GM18870 (cell line): ENCODE measurements at regions not wholly inside any gene's neighbourhood (a gene's known extent, or its start where the extent isn't known, plus 50 kb on each side); places are given as distances from the start of the nearest gene placed in this dataset.

Experiments
- ATAC-seq: cut with Tn5 transposase; IDR thresholded peaks from one replicate; pipeline ENCODE4 v1.9.1; 2021; ENCODE audit warnings: moderate library complexity; ENCODE audit not compliant: unreplicated experiment

DNA sequence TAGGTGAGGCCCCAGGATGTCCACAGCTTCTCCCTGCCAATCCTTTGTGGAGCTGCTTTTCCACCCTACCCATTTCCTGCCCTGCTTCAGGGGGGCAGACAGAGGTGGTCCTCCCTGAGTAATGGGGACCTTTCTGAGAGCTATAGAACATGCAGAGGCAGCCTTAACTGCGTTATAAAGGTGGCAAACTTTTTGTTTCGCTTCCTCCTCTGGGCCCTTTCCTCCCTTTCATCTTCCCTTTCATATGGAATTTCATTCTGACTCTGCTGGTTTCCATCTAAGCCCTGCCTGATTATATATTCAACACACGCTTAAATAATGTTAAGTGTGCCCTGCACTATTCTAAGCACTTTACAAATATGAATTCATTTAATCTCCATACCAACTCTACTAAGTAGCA is 169.3 kb upstream of the E2F8 start:
- ATAC-seq: peak; percentile 80

DNA sequence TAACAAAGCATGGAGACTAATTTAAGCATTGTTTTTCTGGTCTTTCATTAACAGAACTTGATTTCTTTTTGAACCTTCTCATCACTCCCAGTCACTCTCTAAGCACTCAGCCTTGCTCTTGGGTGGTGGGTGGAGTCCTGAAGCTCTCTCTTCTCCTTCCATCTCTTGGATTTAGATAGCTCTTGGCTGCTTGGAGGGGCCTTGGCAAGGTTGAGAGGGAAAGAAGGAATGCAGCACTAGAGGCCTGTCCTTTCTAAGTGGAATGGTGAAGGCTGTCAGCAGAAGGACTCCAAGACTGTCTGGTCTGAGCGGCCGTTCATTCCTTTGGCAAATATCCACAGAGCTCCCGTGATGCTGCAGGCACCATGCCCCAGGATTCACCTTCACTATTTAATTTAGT is 168.6 kb upstream of the E2F8 start:
- ATAC-seq: no peak

DNA sequence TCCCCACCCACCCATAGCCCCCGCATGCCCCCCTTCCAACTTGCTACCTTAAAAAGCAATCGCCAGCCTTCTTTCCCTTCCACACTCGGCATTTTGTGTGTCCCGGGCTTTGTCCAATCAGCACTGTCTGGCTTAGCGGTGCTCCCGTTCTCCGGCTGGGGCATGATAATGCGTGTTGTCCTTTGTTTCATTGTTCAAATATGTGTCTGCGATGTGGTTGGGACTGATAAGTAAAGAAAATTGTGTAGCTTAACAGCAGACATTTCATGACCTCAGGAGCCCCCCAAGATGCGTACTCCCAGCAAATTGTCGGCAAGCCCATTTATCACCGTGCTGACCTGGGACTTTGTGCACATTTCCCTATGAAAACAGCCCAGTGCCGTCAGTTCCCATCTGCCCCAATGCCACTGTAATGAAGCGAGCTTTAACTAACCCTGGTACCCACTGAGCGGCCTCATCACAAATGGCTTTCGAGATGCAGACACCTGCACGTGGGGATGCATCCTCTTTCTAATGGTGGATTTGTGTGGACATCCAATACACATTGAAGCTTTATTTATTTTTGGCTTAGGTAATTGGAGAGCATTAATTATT is 167.0 kb upstream of the E2F8 start:
- ATAC-seq: no peak

DNA sequence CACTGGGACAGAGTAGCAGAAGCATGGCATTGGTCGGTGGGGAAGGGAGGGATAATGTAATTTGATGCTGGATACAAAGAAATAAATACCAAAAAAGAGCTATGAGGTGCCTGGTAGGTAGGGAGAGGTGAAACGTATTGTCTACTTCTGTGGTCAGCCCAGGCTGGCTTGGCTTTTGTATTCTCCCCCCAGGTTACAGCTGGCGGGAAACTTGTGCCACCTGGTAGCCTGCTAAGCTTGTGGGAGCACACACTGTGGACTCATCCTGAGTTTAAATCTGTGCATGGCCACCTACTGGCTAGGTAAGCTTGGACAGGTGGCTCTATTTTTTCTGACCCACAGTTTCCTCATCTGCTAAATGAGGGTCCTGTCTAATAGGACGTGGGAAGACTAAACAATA is 165.2 kb upstream of the E2F8 start:
- no peak for ATAC-seq

DNA sequence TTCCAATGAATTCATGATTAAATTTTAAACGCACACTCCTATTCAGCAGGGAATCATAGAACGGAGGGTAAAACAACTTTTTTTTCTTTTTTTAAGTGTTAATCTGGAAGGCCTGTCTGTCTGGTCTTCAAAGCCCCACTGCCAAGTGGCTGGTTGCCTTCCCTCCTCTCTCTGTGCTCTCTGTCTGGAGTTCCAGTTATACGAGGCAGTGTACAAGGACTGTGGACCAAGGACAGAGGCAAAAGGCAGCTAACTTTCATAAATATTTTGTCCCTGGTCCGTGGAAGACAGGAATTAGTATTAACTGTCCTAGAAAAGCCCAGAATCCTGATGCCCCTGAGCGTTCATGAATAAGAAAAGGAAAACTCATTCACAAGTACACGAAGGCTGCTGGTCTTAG is 164.0 kb upstream of the E2F8 start:
- ATAC-seq: no peak

DNA sequence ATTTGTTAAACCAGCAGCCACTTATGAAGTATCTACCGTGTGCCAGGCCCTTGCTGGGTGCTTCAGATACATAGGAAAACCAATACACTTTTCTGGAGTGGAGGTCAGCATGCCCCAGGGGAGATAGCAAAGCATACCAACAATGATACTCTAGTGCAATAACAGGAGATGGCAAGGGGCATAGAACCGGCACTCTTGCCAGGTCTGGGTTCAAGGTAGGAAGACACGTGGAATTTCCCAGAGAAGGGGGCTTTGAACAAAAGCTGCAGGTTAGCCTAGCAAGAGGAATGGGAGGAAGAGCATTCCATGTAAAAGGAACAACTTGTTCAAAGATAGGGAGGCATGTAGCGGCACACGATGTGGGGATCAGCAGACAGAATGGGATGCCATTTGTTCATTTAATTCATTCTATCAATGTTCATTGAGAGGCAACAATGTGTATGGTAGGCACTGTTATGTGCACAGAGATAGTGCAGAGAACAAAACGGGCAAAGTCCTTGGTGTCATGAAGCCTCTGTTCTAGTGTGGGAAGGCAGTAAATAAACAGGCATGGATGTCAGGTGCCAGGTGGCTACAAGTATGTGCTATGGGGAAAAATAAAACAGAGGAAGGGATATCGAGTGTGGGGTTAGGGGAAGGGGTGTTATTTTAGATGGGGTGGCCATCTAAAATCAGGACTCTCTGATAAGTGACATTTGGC is 162.6 kb upstream of the E2F8 start:
- ATAC-seq: no peak

DNA sequence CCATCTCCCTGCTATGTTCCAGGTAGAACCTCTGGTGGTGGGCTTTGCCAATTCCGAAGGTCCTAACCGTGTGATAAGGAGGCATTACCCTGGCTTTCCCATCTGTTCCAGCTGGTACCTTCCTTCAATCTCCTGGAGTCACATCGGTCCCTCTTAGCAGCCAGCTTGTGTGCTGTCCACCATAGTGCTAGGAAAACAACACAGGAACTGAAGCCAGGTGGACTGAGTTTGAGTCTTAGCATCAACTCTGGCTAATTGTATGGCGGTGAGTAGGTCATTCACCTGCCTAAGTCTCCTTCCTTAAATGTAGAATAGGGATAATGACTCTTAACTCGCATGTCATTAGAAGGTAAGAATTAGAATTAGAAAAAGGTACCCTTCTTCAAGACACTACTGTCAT is 159.6 kb upstream of the E2F8 start:
- ATAC-seq: no peak

DNA sequence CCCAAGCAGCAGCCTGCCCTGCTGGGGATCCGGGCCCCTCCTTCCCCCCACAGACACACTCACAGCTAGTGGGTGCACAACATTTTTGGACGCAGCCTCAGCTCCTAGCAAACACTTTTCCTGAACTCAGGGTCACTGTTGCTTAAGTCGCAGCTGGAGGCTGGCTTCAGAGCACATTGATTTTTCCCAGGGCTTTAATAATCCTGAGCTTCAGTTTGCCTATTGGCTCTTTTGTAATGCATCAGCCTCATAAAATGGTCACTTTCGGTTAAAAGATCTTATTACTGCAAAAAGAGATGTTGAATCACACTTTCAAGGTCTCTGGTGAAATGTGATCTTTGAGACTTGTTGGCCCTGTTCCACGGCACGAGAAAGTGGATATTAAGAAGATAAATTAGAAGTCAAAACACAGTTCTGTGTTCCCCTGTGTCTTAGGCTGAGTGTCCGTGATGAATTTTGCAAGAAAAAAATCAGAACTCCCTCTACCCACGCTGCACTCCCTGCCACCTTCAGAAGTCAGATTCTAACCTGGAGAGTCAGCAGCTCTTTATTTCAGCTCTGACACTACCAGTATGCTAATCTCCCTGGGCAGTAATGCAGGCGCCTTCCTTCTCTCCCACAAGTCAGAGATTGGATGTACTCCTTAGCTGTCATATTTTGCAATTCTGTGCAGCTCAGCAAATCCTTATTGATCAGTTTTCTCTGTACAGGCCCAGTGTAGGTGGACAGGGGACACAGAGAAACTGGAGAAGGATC is 158.2 kb upstream of the E2F8 start:
- no peak for ATAC-seq

DNA sequence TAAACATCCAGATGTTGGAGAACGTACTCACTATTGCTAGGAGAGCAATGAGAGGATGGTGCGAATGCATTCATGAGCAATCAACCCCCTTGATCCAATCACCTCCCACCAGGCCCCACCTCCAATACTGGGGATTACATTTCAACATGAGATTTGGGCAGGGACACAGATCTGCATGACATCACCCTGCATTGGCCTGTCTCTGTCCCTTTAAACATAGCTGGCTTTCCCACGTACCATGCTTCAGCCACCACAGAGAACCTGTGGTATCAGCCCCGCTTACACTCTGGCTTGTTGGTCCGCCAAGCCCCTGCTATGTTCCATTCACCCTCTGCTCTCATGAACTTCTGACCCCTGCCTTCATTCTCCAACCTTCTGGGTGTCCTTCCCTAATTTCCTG is 157.5 kb upstream of the E2F8 start:
- ATAC-seq: no peak

DNA sequence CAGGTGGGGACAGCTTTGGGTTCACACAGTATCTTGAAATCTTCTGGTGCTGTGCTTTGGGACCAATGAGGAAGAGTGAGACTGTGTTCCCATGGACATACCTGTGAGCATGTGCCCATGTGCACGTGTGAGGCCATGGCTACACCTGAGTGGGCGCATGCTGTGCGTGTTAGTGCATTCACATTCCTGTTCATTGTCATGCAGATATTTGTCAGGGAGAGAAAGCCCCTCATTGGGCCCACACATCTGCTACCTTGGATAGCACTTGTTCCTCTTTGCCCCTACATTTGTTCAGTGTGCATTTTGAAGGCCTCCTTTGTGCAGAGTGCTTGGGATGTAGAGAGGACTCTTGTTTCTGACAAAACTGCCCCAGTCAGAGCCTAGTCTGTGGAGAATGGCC is 154.3 kb upstream of the E2F8 start:
- no peak for ATAC-seq

DNA sequence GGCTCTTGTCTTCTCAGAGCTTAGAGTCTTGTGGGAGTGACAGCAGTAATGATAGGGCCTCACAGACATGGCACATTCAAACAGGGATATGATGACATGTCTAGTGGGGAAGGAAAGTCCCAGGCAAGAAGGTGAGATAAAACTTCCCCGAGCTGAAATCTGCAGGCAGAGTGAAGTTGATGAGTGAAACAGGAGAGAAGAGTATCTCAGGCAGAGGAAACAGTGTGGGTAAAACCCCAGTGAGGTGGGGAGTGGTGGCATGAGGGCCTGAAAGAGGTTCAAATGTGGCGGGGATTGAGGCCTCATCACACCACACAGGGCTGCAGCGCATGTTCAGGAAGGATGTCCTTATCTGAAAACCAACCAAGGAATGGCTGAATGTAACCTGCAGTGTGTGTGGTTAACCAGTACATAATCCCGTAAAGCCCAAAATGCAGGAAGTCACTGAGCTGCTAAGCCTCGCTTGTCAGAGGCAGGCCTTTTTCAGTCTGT is 153.8 kb upstream of the E2F8 start:
- peak; percentile 87 for ATAC-seq

DNA sequence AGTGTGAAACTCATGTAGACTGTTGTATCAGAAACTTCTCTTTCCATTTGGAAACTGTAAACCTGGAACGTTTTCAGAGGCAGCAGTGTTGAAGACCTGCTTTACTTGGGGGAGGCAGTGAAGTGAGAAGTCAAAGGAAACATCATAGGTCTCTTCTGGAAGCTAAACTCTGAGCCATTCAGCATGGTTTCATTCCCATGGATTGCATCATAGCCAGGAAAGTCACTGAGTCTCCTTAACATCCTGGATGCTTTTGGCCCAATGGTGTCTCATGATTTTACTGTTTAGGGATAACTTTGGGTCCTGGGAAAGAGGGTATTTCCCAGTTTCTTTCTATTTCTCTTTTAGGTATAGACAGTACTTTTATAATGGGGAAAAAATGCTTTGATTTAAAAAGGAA is 153.2 kb upstream of the E2F8 start:
- no peak for ATAC-seq

DNA sequence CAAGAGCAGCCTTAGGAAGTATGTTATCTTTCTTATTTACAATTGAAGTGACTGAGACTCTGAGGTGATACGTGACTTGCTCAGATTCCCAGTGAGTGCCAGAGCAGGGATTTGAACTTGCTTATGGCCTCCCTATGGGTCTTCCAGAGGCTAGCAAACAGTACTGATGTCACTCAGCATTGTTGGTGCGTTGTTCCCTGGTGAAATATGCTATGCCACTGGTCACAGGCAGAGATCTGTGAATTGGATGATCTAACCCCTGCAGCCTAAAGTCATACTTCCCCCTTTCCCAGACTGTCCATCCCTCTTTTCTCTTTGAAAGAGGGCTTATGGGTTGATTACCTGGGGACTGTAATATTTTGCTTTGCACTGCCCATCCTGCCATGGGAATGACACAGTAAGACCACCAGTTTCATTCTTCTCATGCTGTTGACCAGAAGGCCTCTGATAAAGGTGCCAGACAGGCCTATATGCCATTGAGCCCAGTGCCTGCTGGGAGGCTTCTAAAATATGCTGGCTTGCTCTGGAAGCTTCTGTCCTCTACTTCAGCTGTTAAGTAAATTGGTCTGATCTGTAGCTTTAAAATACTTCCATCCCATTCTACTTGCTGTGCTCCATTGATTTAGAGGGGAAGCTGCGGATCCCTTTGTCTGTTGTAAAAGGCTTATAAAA is 152.2 kb upstream of the E2F8 start:
- ATAC-seq: no peak

DNA sequence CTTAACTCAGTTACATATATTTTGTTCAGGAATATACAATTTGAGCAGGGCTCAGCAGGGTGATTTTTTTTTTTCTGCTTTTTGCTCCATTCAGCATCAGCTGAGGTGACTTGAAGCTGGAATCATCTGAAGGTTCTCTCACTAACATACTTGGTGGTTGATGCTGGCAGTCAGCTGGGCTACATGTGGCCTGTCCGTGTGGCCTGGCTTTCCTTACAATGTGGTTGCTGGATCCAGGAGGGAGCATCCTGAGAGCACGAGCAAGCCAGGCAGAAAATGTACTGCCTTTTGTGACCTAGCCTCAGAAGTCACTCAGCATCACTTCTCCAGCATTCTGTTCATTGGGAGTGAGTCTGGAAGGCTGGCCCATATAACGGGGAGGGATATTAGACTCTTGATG is 151.6 kb upstream of the E2F8 start:
- ATAC-seq: no peak

DNA sequence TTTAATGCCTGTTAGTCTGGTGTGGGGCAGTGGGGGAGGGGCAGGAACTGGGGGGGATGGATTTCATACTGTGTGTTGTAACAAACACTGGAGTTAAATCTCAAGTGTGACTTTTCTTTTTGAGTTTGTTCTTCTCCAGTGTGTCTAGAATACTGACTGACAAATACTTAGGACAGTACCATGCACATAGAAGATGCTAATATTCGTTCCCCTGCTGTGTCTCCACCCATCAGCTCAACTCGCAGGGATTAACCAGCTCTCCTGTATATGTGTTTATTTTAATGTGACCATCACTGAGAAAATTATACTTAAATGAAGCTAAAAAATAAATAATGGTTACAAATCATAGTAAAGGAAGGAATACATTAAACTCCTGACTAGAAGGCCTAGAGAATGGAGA is 150.9 kb upstream of the E2F8 start:
- no peak for ATAC-seq

DNA sequence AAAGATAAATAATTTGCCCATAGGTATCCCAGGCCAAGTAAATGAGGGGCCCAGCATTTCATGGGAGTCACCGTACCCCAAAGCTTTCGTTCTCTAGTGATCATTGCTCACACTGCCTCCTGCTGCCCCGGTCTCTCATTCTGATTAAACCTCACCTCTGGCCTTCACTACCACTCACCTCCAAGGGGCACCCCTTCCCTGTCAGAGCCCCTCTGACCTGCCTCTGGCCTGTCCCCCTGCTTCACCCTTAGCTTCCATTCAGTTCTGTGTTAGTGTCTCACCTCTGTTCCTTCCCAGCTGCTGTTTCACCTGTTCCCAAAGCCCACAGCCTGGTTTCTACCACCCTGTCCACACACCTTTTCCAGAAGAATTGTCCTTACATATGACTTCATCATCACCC is 150.3 kb upstream of the E2F8 start:
- no peak for ATAC-seq

DNA sequence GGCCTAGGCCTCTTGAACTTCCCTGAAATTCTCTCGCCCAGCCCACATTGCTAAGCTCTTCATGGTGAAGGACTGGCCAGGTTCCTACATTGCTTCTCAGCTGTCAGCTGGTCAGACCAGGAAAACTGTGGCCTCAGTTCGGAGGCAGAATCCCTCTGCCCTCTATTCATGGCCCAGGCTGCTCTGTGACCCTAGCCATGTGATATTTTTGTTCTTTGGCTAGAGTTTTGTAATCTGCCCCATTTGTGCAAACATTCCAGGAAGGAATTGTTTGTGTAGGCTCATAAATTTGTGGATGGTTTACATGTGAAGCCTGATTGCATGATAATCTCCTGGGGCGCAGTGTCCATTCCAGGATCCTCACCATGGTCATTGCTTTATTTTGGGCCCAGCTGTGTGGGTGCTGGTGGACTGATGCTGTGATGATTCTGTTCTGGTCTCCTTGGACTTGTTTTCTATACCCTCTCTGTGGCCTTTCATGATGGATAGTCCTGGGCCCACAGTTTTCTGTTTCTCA is 149.1 kb upstream of the E2F8 start:
- ATAC-seq: no peak

DNA sequence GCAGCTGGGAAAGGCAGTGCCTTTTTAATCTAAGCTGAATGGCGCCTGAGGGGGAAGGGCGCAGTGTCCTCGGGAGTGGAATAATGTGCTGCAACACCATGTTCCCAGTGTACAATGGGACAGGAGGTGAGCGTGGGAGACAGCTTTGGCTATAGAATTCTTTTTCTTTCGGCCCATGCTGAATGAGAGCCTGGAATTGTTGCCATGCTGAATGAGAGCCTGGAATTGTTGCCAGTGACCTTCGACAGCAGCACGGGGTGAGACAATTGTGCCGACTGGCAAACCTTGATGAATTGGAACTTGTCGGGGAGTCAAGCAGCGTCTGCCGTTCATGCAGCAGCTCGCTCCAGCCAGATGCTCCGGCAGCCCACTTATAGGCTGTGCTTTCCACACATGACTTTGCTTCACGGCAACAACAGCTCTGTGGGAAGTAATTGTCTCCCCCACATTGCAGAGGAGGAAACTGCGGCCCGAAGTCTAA is 141.4 kb upstream of the E2F8 start:
- ATAC-seq: no peak

DNA sequence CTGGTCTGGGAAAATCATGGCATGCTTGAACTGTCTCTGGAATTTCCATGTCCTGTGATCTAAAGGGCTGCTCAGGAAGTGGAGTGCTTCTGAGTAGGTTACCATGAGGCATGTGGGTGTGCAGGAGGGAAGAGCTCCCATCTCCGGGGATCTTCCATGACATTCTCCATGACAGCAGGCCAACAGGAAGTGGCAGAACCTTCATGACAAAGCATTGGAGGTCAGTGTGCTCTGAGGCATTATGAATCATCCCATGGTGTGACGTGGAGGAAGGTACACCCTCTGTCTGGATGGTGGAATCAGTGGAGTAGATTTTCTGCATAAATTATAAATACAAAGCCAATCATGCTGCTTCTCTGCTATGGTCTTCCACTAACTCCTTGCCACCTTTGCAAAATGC is 139.6 kb upstream of the E2F8 start:
- no peak for ATAC-seq

DNA sequence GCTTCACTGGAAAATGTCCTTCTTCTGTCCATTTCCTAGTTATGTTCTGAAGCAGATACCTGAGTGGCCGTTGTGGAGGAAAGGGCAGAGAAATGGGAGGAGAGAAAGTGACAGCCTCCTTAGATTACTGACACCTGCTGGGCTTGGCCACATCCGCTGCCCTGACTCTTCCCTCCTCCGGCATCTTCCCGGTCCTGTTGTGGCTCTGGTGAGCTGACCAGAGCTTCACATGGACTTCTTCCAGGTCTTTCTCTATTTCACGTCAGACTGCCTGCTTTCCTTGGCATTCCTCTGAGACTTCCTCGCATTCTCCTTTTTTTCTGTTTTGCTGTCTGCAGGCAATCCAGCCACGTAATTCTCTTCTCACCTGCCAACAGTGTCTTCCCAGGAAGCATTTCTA is 138.7 kb upstream of the E2F8 start:
- no peak for ATAC-seq

DNA sequence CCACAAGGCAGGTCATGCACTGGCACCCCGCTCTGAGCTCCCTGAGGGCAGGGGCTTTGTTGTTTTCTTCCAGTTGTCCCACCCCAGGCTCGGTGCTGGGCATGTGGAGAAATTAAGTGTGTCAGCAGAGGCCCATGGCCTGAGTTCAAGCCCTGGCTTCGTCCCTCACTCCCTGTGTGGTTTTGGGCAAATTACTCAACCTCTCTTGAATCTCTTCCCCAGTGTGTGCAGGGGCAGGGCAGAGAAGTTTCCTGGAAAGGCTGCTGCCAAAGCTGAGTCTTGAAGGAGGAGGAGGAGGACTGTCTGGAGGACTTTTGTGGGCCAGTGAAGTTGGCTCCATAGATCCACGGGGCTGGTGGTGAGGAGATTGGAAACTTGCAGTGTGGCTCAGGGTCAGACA is 138.1 kb upstream of the E2F8 start:
- ATAC-seq: no peak
